GM18520 (cell line): ENCODE measurements at regions not wholly inside any gene's neighbourhood (a gene's known extent, or its start where the extent isn't known, plus 50 kb on each side); places are given as distances from the start of the nearest gene placed in this dataset.

Experiments
- ATAC-seq: cut with Tn5 transposase; IDR thresholded peaks from one replicate; pipeline ENCODE4 v1.9.1; 2021; ENCODE audit not compliant: unreplicated experiment

DNA sequence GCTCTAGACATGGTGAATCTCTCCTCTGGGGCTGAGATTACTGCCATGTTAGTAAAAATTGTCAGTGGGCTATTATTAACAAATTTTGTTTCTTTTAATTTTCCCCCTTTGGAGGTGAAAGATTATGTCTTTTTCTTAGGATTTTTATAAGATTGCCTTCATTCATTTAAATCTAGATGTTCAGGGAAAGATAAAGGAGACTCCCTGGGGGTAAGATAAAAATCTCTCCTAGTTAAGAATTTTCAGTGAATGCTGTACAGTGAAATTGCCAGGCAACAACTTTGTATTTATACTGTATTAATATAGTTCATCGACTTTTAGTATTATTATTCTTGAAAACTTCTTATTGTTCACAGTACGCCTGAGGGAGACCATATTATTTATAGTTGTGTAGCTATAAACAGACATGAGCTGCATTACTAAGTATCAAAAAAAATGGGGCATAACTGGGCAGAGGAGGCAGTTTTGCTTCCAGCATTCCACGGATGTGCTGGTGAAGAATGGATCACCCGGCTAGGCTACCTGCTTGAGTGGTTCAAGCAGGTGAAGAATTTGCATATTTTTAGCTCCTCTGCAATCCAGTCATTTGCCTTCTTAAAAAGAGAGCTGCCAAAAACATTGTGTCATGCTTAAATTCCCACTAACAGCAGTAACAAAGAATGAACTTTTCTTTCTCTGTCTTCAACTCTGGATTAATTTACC lies 552.1 kb downstream of the DNAJB9 start:
- ATAC-seq, result no peak

GRCh38 chr7:109125001-109125400 lies 555.3 kb downstream of the DNAJB9 start:
- no peak for ATAC-seq

GRCh38 chr7:109126404-109127050 lies 556.9 kb downstream of the DNAJB9 start:
- no peak for ATAC-seq

- no peak for ATAC-seq
Observed at GRCh38 chr7:109127145-109127544, 557.5 kb downstream of the DNAJB9 start.

GRCh38 chr7:109131141-109131540 lies 561.5 kb downstream of the DNAJB9 start:
- no peak for ATAC-seq

DNA sequence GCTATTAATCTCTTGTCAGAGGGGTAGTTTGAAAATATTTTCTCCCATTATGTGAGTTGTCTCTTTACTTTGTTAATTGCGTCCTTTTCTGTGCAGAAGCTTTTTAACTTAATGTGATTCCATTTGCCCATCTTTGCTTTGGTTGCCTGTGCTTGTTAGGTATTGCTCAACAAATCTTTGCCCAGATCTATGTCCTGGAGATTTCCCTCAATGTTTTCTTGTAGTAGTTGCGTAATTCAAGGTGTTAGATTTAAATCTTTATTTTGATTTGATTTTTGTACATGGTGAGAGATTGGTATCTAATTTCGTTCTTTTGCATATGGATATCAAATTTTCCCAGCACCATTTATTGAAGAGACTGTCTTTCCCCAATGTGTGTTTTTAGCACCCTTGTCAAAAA lies 567.2 kb downstream of the DNAJB9 start:
- ATAC-seq, result no peak

GRCh38 chr7:109154748-109155147 lies 585.1 kb downstream of the DNAJB9 start:
- no peak for ATAC-seq

DNA sequence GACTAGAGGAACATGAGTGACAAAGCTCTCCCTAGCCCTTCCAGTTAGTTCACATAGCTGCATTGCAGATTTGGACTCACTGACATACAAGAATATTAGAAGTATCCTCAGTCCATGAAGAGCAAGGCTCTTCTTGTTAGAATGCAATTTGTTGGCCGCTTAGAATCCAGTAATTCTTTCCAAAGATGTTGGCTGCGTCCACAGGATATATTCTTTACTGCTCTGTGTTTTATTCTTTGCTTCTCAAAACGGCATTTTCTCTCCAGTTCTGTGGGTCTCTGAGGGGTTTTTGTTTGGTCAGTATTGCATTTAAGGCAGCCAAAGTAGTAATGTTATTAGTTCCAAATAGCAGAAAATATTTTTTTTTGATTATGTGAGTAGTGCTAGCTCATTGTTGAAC lies 588.6 kb downstream of the DNAJB9 start:
- ATAC-seq, result no peak

DNA sequence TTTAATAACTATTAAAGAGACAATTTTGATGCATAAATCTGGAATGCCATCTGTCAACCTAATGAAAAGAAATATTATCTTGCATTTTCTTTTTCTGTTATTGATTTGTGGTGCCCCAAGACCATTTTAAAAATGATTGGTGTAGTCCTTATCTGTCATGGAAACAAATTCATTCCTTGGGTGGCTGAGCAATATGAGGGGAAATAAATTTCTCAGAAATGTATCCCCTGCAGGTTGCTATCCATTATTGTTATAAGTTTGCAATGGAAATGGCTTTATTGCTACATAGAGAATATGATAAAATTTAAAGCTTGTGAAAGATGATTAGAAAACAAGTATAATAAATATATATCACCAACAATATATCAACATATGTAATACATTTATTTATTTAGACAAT lies 607.0 kb downstream of the DNAJB9 start:
- ATAC-seq, result no peak

GRCh38 chr7:109178342-109178741 lies 608.7 kb downstream of the DNAJB9 start:
- no peak for ATAC-seq

- no peak for ATAC-seq
Observed at GRCh38 chr7:109179601-109180000, 609.9 kb downstream of the DNAJB9 start.

GRCh38 chr7:109190766-109191398 lies 621.2 kb downstream of the DNAJB9 start:
- no peak for ATAC-seq

DNA sequence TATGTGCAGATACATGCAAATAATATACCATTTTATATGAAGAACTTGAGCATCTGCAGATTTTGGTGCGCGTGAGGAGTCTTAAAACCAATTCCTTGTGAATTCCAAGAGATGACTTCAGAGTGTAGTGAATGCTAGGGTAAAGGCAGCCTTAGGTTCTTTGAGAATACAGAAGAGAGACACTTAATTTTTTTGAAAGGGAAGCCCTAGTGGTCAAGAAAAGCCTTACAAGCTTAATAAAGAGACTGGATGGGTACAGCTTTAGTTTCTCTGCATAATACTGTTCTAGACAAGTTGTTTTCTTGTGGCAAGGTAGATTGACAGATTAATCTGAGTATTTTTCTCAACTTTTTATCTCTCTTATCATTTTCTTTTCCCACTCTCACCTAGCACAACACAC lies 636.5 kb downstream of the DNAJB9 start:
- ATAC-seq, result no peak

GRCh38 chr7:109213081-109213480 lies 643.4 kb downstream of the DNAJB9 start:
- ATAC-seq, result no peak

GRCh38 chr7:109215341-109215740 lies 645.7 kb downstream of the DNAJB9 start:
- ATAC-seq, result no peak

DNA sequence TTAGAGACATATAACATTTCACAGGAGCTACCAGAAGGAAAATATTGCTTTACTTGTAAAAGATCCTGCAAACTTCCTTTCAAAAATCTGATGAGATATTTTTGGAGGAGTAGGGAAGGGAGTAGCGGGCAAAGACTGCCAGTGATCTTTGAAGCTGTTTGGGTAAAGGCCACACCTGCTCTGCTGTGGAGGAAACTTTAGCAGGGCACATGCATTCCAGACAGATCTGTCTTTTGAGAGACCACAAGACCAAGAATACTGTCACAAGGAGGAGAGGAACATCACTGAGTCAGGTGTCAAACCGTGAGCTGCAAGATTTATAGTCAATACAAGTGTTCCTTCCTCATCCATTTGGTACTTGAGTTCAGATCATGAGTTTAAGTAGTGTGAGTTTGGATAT lies 654.4 kb downstream of the DNAJB9 start:
- no peak for ATAC-seq

DNA sequence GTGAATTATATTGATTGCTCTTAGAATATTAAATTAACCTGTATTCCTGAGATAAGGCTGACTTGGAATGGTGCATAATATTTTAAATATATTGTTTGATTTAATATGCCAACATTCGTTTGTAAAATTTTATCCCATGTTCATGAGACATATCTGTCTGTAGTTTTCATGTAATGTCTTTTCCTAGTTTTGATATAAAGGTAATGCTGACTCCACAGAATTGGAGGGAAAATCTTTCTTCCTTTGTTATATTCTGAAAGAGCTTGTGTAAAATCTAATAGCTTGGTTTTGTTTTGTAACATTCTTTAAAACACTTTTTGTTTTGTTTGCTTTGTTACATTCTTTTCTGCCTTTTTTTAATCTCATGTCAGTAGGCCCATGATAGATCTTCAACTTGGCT lies 657.0 kb downstream of the DNAJB9 start:
- ATAC-seq, result no peak

GRCh38 chr7:109235316-109235715 lies 665.6 kb downstream of the DNAJB9 start:
- ATAC-seq, result no peak

DNA sequence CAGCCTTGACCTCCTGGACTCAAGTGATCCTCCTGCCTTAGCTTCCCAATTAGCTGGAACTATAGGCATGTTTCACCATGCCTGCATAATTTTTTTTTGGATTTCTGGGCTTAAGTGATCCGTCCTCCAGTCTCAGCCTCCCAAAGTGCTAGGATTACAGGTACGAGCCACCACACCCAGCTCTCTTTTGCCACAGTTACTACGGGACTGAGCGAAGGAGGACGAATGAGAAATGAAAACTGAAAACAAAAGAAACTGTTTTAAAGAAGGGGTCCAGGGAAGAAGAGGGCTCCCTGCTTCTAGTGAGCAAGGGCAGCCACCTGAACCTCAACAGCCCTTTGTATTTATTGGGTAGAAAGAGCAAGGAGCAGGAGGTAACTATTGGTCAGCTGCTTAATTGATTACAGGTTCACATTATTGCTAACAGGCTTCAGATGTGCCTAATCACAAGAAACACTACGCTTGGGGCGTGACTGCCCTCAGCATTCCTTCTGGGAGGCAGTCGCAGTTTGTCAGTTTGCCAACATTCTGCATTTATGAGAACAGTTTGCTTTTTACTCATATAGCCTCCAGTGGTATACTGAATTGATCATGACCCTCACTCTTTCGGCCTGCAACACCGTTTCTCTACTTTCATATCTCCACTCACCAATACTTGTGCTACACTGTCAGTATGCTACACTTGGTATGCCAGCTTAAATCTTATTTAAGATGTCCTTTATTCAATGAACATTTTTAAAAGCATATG lies 676.8 kb downstream of the DNAJB9 start:
- ATAC-seq, result no peak

GRCh38 chr7:109256762-109257560 lies 687.3 kb downstream of the DNAJB9 start:
- no peak for ATAC-seq

DNA sequence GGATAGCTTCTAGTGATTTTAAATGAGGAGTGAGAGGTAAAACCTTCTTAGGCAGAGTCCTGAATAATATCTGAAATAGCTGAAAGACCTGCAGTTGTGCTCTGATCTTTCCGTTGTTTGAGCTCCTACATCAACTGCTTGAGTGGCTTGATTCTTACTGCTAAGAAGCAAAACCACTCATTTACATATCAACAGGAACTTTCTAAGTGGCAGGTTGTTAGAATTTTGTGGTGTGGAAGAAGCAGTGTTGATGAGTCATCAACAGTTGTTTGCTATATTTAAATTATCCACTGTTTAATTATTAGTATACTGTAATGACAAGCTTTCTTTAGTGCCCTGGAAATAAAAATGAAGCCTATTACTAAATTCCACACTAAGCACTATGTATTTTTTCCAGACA lies 689.5 kb downstream of the DNAJB9 start:
- peak; percentile 80 for ATAC-seq
